ENCODE measurements at regions not wholly inside any gene's neighbourhood (a gene's known extent, or its start where the extent isn't known, plus 50 kb on each side); places are given as distances from the start of the nearest gene placed in this dataset.

- Mint-ChIP-seq H3K9me3 (ENCODE audit: unreplicated experiment) (no peaks in the 10 kb centered on the region), H3K27me3 (ENCODE audit: unreplicated experiment) (no peaks in the 10 kb centered on the region), H3K4me3 (ENCODE audit: unreplicated experiment) (no peak overlapping the region), H3K4me1 (ENCODE audit: unreplicated experiment) (no peaks in the 10 kb centered on the region), H3K27ac (ENCODE audit: unreplicated experiment) (no peak overlapping the region), H3K36me3 (ENCODE audit: low read depth, unreplicated experiment) (no peaks in the 10 kb centered on the region)
- no peak for TF ChIP-seq CTCF (IDR thresholded peaks at IDR 0.05; ENCODE audit: unreplicated experiment)
- DNase-seq (ENCODE audit: low spot score): no peak
Observed at GRCh38 chr4:35649778-35650177, 594.5 kb downstream of the ARAP2 start.

GRCh38 chr4:35652197-35652596 is 592.1 kb downstream of the ARAP2 start:
- Mint-ChIP-seq H3K27ac (ENCODE audit: unreplicated experiment) (no peak overlapping the region), H3K4me1 (ENCODE audit: unreplicated experiment) (no peaks in the 10 kb centered on the region), H3K27me3 (ENCODE audit: unreplicated experiment) (no peaks in the 10 kb centered on the region), H3K4me3 (ENCODE audit: unreplicated experiment) (no peak overlapping the region), H3K9me3 (ENCODE audit: unreplicated experiment) (no peaks in the 10 kb centered on the region), H3K36me3 (ENCODE audit: low read depth, unreplicated experiment) (no peaks in the 10 kb centered on the region)
- TF ChIP-seq CTCF (IDR thresholded peaks at IDR 0.05; ENCODE audit: unreplicated experiment): no peak
- no peak for DNase-seq (ENCODE audit: low spot score)

- Mint-ChIP-seq H3K4me3 (ENCODE audit: unreplicated experiment) (no peak overlapping the region), H3K27ac (ENCODE audit: unreplicated experiment) (no peak overlapping the region), H3K27me3 (ENCODE audit: unreplicated experiment) (no peaks in the 10 kb centered on the region), H3K9me3 (ENCODE audit: unreplicated experiment) (no peaks in the 10 kb centered on the region), H3K4me1 (ENCODE audit: unreplicated experiment) (no peaks in the 10 kb centered on the region), H3K36me3 (ENCODE audit: low read depth, unreplicated experiment) (no peaks in the 10 kb centered on the region)
- TF ChIP-seq CTCF (IDR thresholded peaks at IDR 0.05; ENCODE audit: unreplicated experiment): no peak
- DNase-seq (ENCODE audit: low spot score): no peak
Observed at GRCh38 chr4:35653451-35653850, 590.9 kb downstream of the ARAP2 start.

GRCh38 chr4:35673137-35673536 is 571.2 kb downstream of the ARAP2 start:
- H3K4me1 Mint-ChIP-seq (ENCODE audit: unreplicated experiment): no peaks in the 10 kb centered on the region
- DNase-seq (ENCODE audit: low spot score): no peak
- H3K4me3 Mint-ChIP-seq (ENCODE audit: unreplicated experiment): no peak overlapping the region
- H3K36me3 Mint-ChIP-seq (ENCODE audit: low read depth, unreplicated experiment): no peaks in the 10 kb centered on the region
- H3K27me3 Mint-ChIP-seq (ENCODE audit: unreplicated experiment): no peaks in the 10 kb centered on the region
- no peaks in the 10 kb centered on the region for H3K9me3 Mint-ChIP-seq (ENCODE audit: unreplicated experiment)
- H3K27ac Mint-ChIP-seq (ENCODE audit: unreplicated experiment): no peak overlapping the region
- no peak for TF ChIP-seq CTCF (IDR thresholded peaks at IDR 0.05; ENCODE audit: unreplicated experiment)

GRCh38 chr4:35684755-35685154 is 559.6 kb downstream of the ARAP2 start:
- Mint-ChIP-seq H3K27me3 (ENCODE audit: unreplicated experiment) (peaks cover 5% of the 10 kb centered on the region), H3K9me3 (ENCODE audit: unreplicated experiment) (peaks cover 10% of the 10 kb centered on the region), H3K4me3 (ENCODE audit: unreplicated experiment) (no peak overlapping the region), H3K27ac (ENCODE audit: unreplicated experiment) (no peak overlapping the region), H3K4me1 (ENCODE audit: unreplicated experiment) (no peaks in the 10 kb centered on the region), H3K36me3 (ENCODE audit: low read depth, unreplicated experiment) (peaks cover 4% of the 10 kb centered on the region)
- no peak for TF ChIP-seq CTCF (IDR thresholded peaks at IDR 0.05; ENCODE audit: unreplicated experiment)
- DNase-seq (ENCODE audit: low spot score): no peak

All from endothelial cell (in vitro differentiated cells).